HCT116 (cell line): ENCODE measurements at regions not wholly inside any gene's neighbourhood (a gene's known extent, or its start where the extent isn't known, plus 50 kb on each side); places are given as distances from the start of the nearest gene placed in this dataset.
A peak's percentile ranks its signal among the peaks of the same experiment; 100 is the strongest.

Source experiments
- ATAC-seq: fragments of 200-7000 bp; cut with Tn5 transposase; 2 replicates; pipeline ENCODE4 v1.9.1; 2020; ENCODE audit warnings: mild to moderate bottlenecking, moderate library complexity
- BruUV-seq: library from RNA; stranded (reverse); fragments of 400-500 nt; replicated peaks from 2 replicates; lab custom pipeline; 2021; lab: Mats Ljungman, UMichigan
- CTCF ChIA-PET: fragments of 300-600 bp; sonication (Branson Sonifier 250); formaldehyde crosslinking; loops from one replicate; lab custom pipeline; 2021; ENCODE audit warnings: antibody characterized with exemption; lab: Charles Lee
- POLR2A ChIA-PET: fragments of 300-600, 350-600 bp; sonication (Branson Sonifier 250); formaldehyde crosslinking; loops from one replicate; lab custom pipeline; 2021; ENCODE audit warnings: antibody characterized with exemption; lab: Charles Lee
- RAD21 ChIA-PET, 2 experiments: fragments of 300-600 bp; sonication (Branson Sonifier 250); formaldehyde crosslinking; loops; one replicate each; lab custom pipeline; 2023; ENCODE audit warnings: low total read pairs in 2 of 2; ENCODE audit not compliant: uncharacterized antibody in 2 of 2, unreplicated experiment in 2 of 2, low non-redundant PET in 1 of 2; lab: Charles Lee
- DNase-seq: peaks from one replicate; pipeline ENCODE4 v3.0.0-alpha.2; 2010; ENCODE audit warnings: low read depth, low spot score
- H2AFZ ChIP-seq: fragments of 200-600 bp; shearing (Covaris generic), sonication (generic); 2 replicates; pipeline ENCODE4 v1.6.1; 2017; ENCODE audit warnings: low read depth, mixed run types, mixed read lengths, antibody characterized with exemption, low read length; ENCODE audit not compliant: poor library complexity, severe bottlenecking
- H3K27ac ChIP-seq: 2 replicates; pipeline ENCODE4 v1.5.1; 2012; ENCODE audit warnings: low read depth, low read length
- H3K27me3 ChIP-seq: fragments of 200-600 bp; sonication (generic); 2 replicates; pipeline ENCODE4 v1.6.1; 2016; ENCODE audit warnings: mixed run types, low read length, mixed read lengths; ENCODE audit not compliant: insufficient read depth
- H3K36me3 ChIP-seq, 2 experiments: fragments of 200-500 bp in 1 of 2; fragments of 200-600 bp in 1 of 2; sonication (Bioruptor generic) in 1 of 2; sonication (generic) in 1 of 2; 2 replicates each; pipeline versions ENCODE4 v1.5.1 to v1.6.1; 2014 to 2016; ENCODE audit warnings: low read length in 2 of 2, inconsistent platforms in 1 of 2, mixed read lengths in 1 of 2, mixed run types in 1 of 2; ENCODE audit not compliant: insufficient read depth in 2 of 2, control insufficient read depth in 1 of 2
- H3K4me1 ChIP-seq, 2 experiments: fragments of 200-600 bp in 1 of 2; sonication (generic) in 1 of 2; 2 replicates each; pipeline versions ENCODE4 v1.5.1 to v1.6.1; 2012 to 2017; ENCODE audit warnings: low read length in 2 of 2, inconsistent platforms in 1 of 2, mild to moderate bottlenecking in 1 of 2, mixed read lengths in 1 of 2, mixed run types in 1 of 2, moderate library complexity in 1 of 2; ENCODE audit not compliant: insufficient read depth in 2 of 2, control insufficient read depth in 1 of 2
- H3K4me2 ChIP-seq: fragments of 200-600 bp; sonication (generic); 2 replicates; pipeline ENCODE4 v1.6.1; 2017; ENCODE audit warnings: mixed run types, low read length, mixed read lengths
- H3K4me3 ChIP-seq, 2 experiments: fragments of 200-600 bp in 1 of 2; sonication (generic) in 1 of 2; replicated peaks in 1 of 2; 2 replicates each; pipeline ENCODE4 v1.5.1; 2011 to 2016; ENCODE audit warnings: low read length in 2 of 2, control low read depth in 1 of 2, low read depth in 1 of 2, mild to moderate bottlenecking in 1 of 2, mixed read lengths in 1 of 2, mixed run types in 1 of 2
- H3K79me2 ChIP-seq: fragments of 200-600 bp; sonication (generic); 2 replicates; pipeline ENCODE4 v1.6.1; 2017; ENCODE audit warnings: mild to moderate bottlenecking, mixed run types, low read length, moderate library complexity, mixed read lengths; ENCODE audit not compliant: insufficient read depth
- H3K9ac ChIP-seq: fragments of 200-600 bp; sonication (generic); 2 replicates; pipeline ENCODE4 v1.6.1; 2016; ENCODE audit warnings: low read length, mixed read lengths
- H3K9me2 ChIP-seq: fragments of 200-600 bp; sonication (generic), shearing (Covaris generic); 2 replicates; pipeline ENCODE4 v1.6.1; 2017; ENCODE audit warnings: mixed run types, mild to moderate bottlenecking, moderate library complexity; ENCODE audit not compliant: insufficient read depth
- H3K9me3 ChIP-seq, 2 experiments: fragments of 200-500 bp in 1 of 2; fragments of 200-600 bp in 1 of 2; sonication (Bioruptor generic) in 1 of 2; sonication (generic) in 1 of 2; 2 replicates each; pipeline ENCODE4 v1.6.1; 2014 to 2017; ENCODE audit warnings: low read length in 2 of 2, mixed read lengths in 2 of 2, inconsistent platforms in 1 of 2, low read depth in 1 of 2, mild to moderate bottlenecking in 1 of 2, mixed run types in 1 of 2, moderate library complexity in 1 of 2; ENCODE audit not compliant: control insufficient read depth in 1 of 2, insufficient read depth in 1 of 2
- H4K20me1 ChIP-seq: fragments of 200-600 bp; sonication (generic), shearing (Covaris generic); 2 replicates; pipeline ENCODE4 v1.6.1; 2017; ENCODE audit warnings: mixed run types, mild to moderate bottlenecking, moderate library complexity; ENCODE audit not compliant: insufficient read depth
- ELF1 ChIP-seq: IDR thresholded peaks from 2 replicates; pipeline ENCODE4 v1.6.1; 2012; ENCODE audit warnings: low read depth, borderline replicate concordance
- FOSL1 ChIP-seq: IDR thresholded peaks from 2 replicates; pipeline ENCODE4 v1.6.1; 2012; ENCODE audit warnings: low read depth
- JUND ChIP-seq: IDR thresholded peaks from 2 replicates; pipeline ENCODE4 v1.6.1; 2012
- POLR2AphosphoS5 ChIP-seq: IDR thresholded peaks from 2 replicates; pipeline ENCODE4 v1.6.1; 2011; ENCODE audit warnings: mild to moderate bottlenecking, low read depth, low read length, moderate library complexity
- SP1 ChIP-seq: IDR thresholded peaks from 2 replicates; pipeline ENCODE4 v1.6.1; 2012; ENCODE audit warnings: low read depth
- SRF ChIP-seq: IDR thresholded peaks from 2 replicates; pipeline ENCODE4 v1.6.1; 2012; ENCODE audit warnings: low read depth
- TCF7L2 ChIP-seq: IDR thresholded peaks from 2 replicates; pipeline ENCODE4 v1.7.0; 2011; ENCODE audit warnings: borderline replicate concordance, inconsistent platforms; ENCODE audit not compliant: insufficient read depth, insufficient read length; ENCODE audit errors: extremely low read depth
- ZBTB33 ChIP-seq: IDR thresholded peaks from 2 replicates; pipeline ENCODE4 v1.6.1; 2011; ENCODE audit warnings: mild to moderate bottlenecking, low read length, moderate library complexity; ENCODE audit not compliant: insufficient replicate concordance; ENCODE audit errors: extremely low read depth
- intact Hi-C: fragments of 100-400 bp; cut with micrococcal nuclease; formaldehyde crosslinking; loops from 2 replicates; pipeline ENCODE4 v1.10.0; 2022
- TF ChIP-seq, protein P1 (sequence below): IDR thresholded peaks from 2 replicates; pipeline ENCODE4 v1.6.1; 2012
- TF ChIP-seq, protein P2 (sequence below): IDR thresholded peaks from 2 replicates; pipeline ENCODE4 v1.6.1; 2012; ENCODE audit warnings: low read depth

GRCh38 chr9:115234094-115234493 is 116.1 kb upstream of the TNC start:
- ChIA-PET RAD21 (no interaction called here), POLR2A (no interaction called here), CTCF (no interaction called here)
- no peak overlapping the region for H3K27ac ChIP-seq
- BruUV-seq: no TSS peak
- H3K4me1 ChIP-seq: peaks cover 5 to 24% of the 10 kb centered on the region in 2 experiments; a peak in 3 of 4 replicates
- no peaks in the 10 kb centered on the region for H3K79me2 ChIP-seq
- peak; percentile 26 for DNase-seq
- no peaks in the 10 kb centered on the region for H3K9me3 ChIP-seq
- no peak overlapping the region for H3K9ac ChIP-seq
- peak; percentile 87 for ATAC-seq
- H3K4me3 ChIP-seq: no peak overlapping the region
- H2AFZ ChIP-seq: no peak overlapping the region
- TF ChIP-seq FOSL1 (peak; percentile 43), SP1 (peak; percentile 25; the same call in 1 of the 2 replicates), JUND (peak; percentile 48), TCF7L2 (no peak)
- H3K9me2 ChIP-seq: no peaks in the 10 kb centered on the region
- intact Hi-C loops: no loop called here
- no peaks in the 10 kb centered on the region for H4K20me1 ChIP-seq
- H3K36me3 ChIP-seq: no peaks in the 10 kb centered on the region
- H3K4me2 ChIP-seq: peak overlapping the region; percentile 65
- no peaks in the 10 kb centered on the region for H3K27me3 ChIP-seq

DNA sequence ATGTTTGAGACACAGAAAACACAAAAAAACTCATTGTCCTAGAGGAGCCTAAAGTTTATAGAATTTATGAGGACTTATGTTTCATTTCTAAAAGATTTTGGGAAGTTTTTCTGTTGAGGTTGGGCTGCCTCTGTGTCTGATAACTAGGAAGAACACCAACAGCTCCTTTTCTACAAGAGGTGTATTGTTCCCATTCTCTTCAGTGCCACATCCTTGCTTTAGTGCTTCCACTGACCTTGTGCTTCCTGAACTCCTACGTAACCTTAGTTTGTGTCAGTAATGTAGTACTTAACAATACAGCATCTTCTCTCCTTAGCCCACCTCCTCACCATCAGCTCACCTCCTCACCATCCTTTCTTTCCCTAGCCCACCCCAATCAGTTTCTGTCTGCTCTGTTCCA is 117.3 kb upstream of the TNC start:
- Histone ChIP-seq H3K4me1 (peaks cover 5 to 15% of the 10 kb centered on the region in 2 experiments; a peak in 3 of 4 replicates), H3K79me2 (no peaks in the 10 kb centered on the region), H3K4me3 (no peak overlapping the region), H3K9ac (no peak overlapping the region), H4K20me1 (no peaks in the 10 kb centered on the region), H3K9me2 (no peaks in the 10 kb centered on the region), H2AFZ (no peak overlapping the region), H3K9me3 (no peaks in the 10 kb centered on the region), H3K27me3 (no peaks in the 10 kb centered on the region), H3K36me3 (no peaks in the 10 kb centered on the region), H3K4me2 (no peak overlapping the region), H3K27ac (no peak overlapping the region)
- intact Hi-C loops: no loop called here
- ChIA-PET CTCF (interaction anchor here (1.3 kb wide), 1 partner anchor 9 kb away, joined by 3 read pairs; no protein-coding TSS in a partner anchor), POLR2A (no interaction called here), RAD21 (no interaction called here)
- no peak for DNase-seq
- no peak for ATAC-seq
- TF ChIP-seq SRF (no peak), POLR2AphosphoS5 (no peak), ZBTB33 (no peak), ELF1 (no peak), TCF7L2 (no peak), JUND (no peak)
- TF ChIP-seq, protein P1, sequence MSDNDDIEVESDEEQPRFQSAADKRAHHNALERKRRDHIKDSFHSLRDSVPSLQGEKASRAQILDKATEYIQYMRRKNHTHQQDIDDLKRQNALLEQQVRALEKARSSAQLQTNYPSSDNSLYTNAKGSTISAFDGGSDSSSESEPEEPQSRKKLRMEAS: no peak
- TF ChIP-seq, protein P2, sequence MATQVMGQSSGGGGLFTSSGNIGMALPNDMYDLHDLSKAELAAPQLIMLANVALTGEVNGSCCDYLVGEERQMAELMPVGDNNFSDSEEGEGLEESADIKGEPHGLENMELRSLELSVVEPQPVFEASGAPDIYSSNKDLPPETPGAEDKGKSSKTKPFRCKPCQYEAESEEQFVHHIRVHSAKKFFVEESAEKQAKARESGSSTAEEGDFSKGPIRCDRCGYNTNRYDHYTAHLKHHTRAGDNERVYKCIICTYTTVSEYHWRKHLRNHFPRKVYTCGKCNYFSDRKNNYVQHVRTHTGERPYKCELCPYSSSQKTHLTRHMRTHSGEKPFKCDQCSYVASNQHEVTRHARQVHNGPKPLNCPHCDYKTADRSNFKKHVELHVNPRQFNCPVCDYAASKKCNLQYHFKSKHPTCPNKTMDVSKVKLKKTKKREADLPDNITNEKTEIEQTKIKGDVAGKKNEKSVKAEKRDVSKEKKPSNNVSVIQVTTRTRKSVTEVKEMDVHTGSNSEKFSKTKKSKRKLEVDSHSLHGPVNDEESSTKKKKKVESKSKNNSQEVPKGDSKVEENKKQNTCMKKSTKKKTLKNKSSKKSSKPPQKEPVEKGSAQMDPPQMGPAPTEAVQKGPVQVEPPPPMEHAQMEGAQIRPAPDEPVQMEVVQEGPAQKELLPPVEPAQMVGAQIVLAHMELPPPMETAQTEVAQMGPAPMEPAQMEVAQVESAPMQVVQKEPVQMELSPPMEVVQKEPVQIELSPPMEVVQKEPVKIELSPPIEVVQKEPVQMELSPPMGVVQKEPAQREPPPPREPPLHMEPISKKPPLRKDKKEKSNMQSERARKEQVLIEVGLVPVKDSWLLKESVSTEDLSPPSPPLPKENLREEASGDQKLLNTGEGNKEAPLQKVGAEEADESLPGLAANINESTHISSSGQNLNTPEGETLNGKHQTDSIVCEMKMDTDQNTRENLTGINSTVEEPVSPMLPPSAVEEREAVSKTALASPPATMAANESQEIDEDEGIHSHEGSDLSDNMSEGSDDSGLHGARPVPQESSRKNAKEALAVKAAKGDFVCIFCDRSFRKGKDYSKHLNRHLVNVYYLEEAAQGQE: no peak
- BruUV-seq: no TSS peak
